Upper lobe of left lung (tissue), 6 donors: ENCODE measurements at regions not wholly inside any gene's neighbourhood (a gene's known extent, or its start where the extent isn't known, plus 50 kb on each side); places are given as distances from the start of the nearest gene placed in this dataset.

Experiments
- ATAC-seq, 2 donors: fragments of 200-7000 bp; cut with Tn5 transposase; one replicate each; pipeline ENCODE4 v1.9.1; 2022; ENCODE audit warnings: mild to moderate bottlenecking in 2 of 2, moderate library complexity in 2 of 2; ENCODE audit not compliant: low FRiP score in 2 of 2
- DNase-seq, 2 donors: peaks; one replicate each; pipeline ENCODE4 v3.0.0-alpha.2; 2019 to 2020
- H3K27ac ChIP-seq, 4 donors: fragments of 200-600 bp; sonication (generic); one replicate each; pipeline ENCODE4 v1.5.1; 2016 to 2019
- H3K27me3 ChIP-seq, 4 donors: fragments of 200-600 bp; sonication (generic); one replicate each; pipeline ENCODE4 v1.5.1; 2017 to 2019
- H3K36me3 ChIP-seq, 4 donors: fragments of 200-600 bp; sonication (generic); one replicate each; pipeline ENCODE4 v1.5.1; 2016 to 2019
- H3K4me1 ChIP-seq, 4 donors: fragments of 200-600 bp; sonication (generic); one replicate each; pipeline ENCODE4 v1.5.1; 2018 to 2019
- H3K4me3 ChIP-seq, 4 donors: fragments of 200-600 bp; sonication (generic); one replicate each; pipeline ENCODE4 v1.5.1; 2017 to 2019; ENCODE audit warnings: mild to moderate bottlenecking in 2 of 4, moderate library complexity in 1 of 4
- H3K9me3 ChIP-seq, 4 donors: fragments of 200-600 bp; sonication (generic); one replicate each; pipeline ENCODE4 v1.5.1; 2018 to 2019
- CTCF ChIP-seq, 6 experiments: fragments of 450-650 bp in 4 of 6; fragments of 200-600 bp in 2 of 6; sonication (generic) in 2 of 6; IDR thresholded peaks; one replicate each; pipeline ENCODE4 v1.5.1; 2016 to 2019; ENCODE audit warnings: antibody characterized with exemption in 6 of 6
- EP300 ChIP-seq, 4 donors: sonication (generic); formaldehyde crosslinking; IDR thresholded peaks; one replicate each; pipeline ENCODE4 v1.5.1; 2017; ENCODE audit warnings: antibody characterized with exemption in 4 of 4, control low read depth in 2 of 4
- POLR2A ChIP-seq, 4 donors: fragments of 450-650 bp; IDR thresholded peaks; one replicate each; pipeline ENCODE4 v1.5.1; 2016 to 2017; ENCODE audit warnings: antibody characterized with exemption in 4 of 4, mild to moderate bottlenecking in 2 of 4
- POLR2AphosphoS5 ChIP-seq, 2 donors: sonication (generic); formaldehyde crosslinking; IDR thresholded peaks; one replicate each; pipeline ENCODE4 v1.5.1; 2017; ENCODE audit warnings: antibody characterized with exemption in 2 of 2
- WGBS, 2 donors: methylation state at CpG; one replicate each; pipeline ENCODE4 v1.1.5; 2017 to 2018; 5-methylcytosine and 5-hydroxymethylcytosine counted together
- donor health status: DM: no; HTN: no; CAD: no; lungs with moderate emphysema.
- donor health status: DM: no; HTN: yes; CAD: no; lungs with severe emphysema.

DNA sequence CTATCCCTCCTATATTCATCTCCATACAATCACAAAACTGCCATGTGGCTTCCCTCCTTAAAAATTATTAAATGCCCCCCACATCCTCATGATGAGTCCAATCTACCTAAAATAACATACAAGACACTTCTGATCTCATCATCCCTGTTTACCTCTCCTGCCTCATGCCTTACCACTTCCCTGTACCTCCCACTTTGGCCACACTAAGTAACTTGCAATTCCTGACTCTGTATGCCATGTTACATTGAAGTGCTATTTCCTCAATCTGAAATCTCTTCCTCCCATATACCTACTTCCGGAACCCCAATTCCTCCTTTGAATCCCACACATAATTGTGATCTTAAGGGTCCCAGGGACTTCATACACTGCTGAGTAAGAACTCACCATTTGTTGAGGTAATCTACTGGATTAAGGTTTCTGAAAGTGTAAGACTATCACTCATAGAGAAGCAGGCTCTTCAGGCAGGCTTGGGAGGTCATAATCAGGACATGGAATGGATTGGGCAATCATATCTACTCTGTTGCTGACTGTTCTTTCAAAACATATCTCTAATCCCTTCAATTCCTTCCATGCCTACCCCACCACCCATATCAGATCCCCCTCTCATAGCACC lies 117.6 kb upstream of the PLEKHG7 start:
- H3K9me3 ChIP-seq, result peaks cover 0 to 6% (median 0%) of the 10 kb centered on the region in 4 donors
- H3K4me3 ChIP-seq, result no peak overlapping the region
- ATAC-seq, result no peak
- no peak for DNase-seq
- H3K27me3 ChIP-seq, result no peaks in the 10 kb centered on the region
- no peak for TF ChIP-seq POLR2AphosphoS5 (IDR thresholded peaks at IDR 0.05)
- no peak for TF ChIP-seq EP300 (IDR thresholded peaks at IDR 0.05)
- no peak for TF ChIP-seq POLR2A (IDR thresholded peaks at IDR 0.05)
- H3K4me1 ChIP-seq, result no peaks in the 10 kb centered on the region
- 85 to 92% methylated on average over 1 of the region's 1 CpG for WGBS, 2 donors
- H3K27ac ChIP-seq, result no peak overlapping the region
- no peaks in the 10 kb centered on the region for H3K36me3 ChIP-seq

GRCh38 chr12:92583910-92584309 lies 118.9 kb upstream of the PLEKHG7 start:
- Histone ChIP-seq H3K27ac (no peak overlapping the region), H3K27me3 (no peaks in the 10 kb centered on the region), H3K4me3 (no peak overlapping the region), H3K4me1 (no peaks in the 10 kb centered on the region), H3K36me3 (no peaks in the 10 kb centered on the region), H3K9me3 (peaks cover 0 to 6% (median 0%) of the 10 kb centered on the region in 4 donors)
- 84 to 98% methylated on average over 2 of the region's 2 CpGs for WGBS, 2 donors
- ATAC-seq (no peak), DNase-seq (no peak)
- TF ChIP-seq CTCF (IDR thresholded peaks at IDR 0.05), result no peak
- no peak for TF ChIP-seq EP300 (IDR thresholded peaks at IDR 0.05)
- no peak for TF ChIP-seq POLR2A (IDR thresholded peaks at IDR 0.05)
- TF ChIP-seq POLR2AphosphoS5 (IDR thresholded peaks at IDR 0.05), result no peak

GRCh38 chr12:92582893-92583292 lies 119.9 kb upstream of the PLEKHG7 start:
- Histone ChIP-seq H3K27ac (no peak overlapping the region), H3K36me3 (no peaks in the 10 kb centered on the region), H3K4me1 (no peaks in the 10 kb centered on the region), H3K27me3 (no peaks in the 10 kb centered on the region), H3K4me3 (no peak overlapping the region), H3K9me3 (peaks cover 0 to 6% (median 0%) of the 10 kb centered on the region in 4 donors)
- ATAC-seq (no peak), DNase-seq (no peak)
- WGBS, 2 donors, result 81 to 87% methylated on average over 2 of the region's 2 CpGs
- TF ChIP-seq CTCF (IDR thresholded peaks at IDR 0.05), result no peak
- no peak for TF ChIP-seq POLR2A (IDR thresholded peaks at IDR 0.05)
- no peak for TF ChIP-seq EP300 (IDR thresholded peaks at IDR 0.05)
- TF ChIP-seq POLR2AphosphoS5 (IDR thresholded peaks at IDR 0.05), result no peak

DNA sequence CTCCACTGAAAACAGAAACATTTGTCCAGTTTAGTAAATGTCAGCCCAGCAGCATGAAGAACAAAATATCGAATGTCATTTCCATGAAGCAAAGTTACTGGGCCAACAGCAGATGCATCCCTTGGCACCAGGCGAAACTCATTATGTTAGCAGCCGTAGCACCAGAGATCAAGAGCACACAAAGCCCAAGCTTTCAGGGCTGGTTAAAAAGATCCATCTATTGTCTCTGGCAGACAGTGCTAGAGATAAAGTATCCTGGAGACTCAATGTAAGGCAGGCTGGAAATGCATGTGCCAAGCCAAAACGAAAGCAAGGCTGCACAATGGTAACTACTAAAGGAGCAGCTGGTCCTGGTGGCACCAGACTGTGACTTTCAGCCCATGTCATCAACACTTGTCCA lies 120.3 kb upstream of the PLEKHG7 start:
- no peak for DNase-seq
- no peaks in the 10 kb centered on the region for H3K27me3 ChIP-seq

DNA sequence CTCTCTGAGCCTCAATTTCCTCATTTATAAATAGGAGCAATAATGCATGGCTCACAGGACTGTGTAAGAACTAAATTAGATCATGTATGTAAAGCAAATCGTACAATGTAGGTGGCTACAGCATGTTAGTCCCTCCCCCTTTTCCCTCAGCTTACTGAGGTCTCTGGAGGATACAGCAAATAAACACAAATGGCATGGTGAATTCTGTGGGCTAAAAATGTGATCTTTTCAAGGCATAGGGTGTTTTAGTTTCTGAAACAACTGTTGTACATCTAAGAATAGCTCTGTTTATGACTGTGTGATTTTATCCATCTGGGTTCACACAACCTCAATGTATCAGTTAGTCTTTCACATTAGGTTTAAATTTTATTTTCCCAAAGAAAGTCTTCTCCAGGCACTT lies 121.2 kb upstream of the PLEKHG7 start:
- Histone ChIP-seq H3K4me1 (no peaks in the 10 kb centered on the region), H3K27me3 (no peaks in the 10 kb centered on the region), H3K27ac (no peak overlapping the region), H3K9me3 (peaks cover 0 to 6% (median 0%) of the 10 kb centered on the region in 4 donors), H3K36me3 (no peaks in the 10 kb centered on the region), H3K4me3 (no peak overlapping the region)
- DNase-seq (no peak), ATAC-seq (no peak)
- 64 to 78% methylated on average over 1 of the region's 1 CpG for WGBS, 2 donors
- no peak for TF ChIP-seq EP300 (IDR thresholded peaks at IDR 0.05)
- TF ChIP-seq CTCF (IDR thresholded peaks at IDR 0.05), result no peak
- no peak for TF ChIP-seq POLR2A (IDR thresholded peaks at IDR 0.05)

More for the DNA sequence above, 120.3 kb upstream of the PLEKHG7 start:
- Histone ChIP-seq H3K4me3 (no peak overlapping the region), H3K9me3 (peaks cover 0 to 6% (median 0%) of the 10 kb centered on the region in 4 donors), H3K36me3 (no peaks in the 10 kb centered on the region), H3K27ac (no peak overlapping the region), H3K4me1 (no peaks in the 10 kb centered on the region)
- TF ChIP-seq POLR2AphosphoS5 (IDR thresholded peaks at IDR 0.05) (no peak), POLR2A (IDR thresholded peaks at IDR 0.05) (no peak), CTCF (IDR thresholded peaks at IDR 0.05) (no peak), EP300 (IDR thresholded peaks at IDR 0.05) (no peak)
- ATAC-seq, result no peak
- 69 to 81% methylated on average over 4 of the region's 4 CpGs for WGBS, 2 donors
